ENCODE measurements at regions not wholly inside any gene's neighbourhood (a gene's known extent, or its start where the extent isn't known, plus 50 kb on each side); places are given as distances from the start of the nearest gene placed in this dataset.
"Not testable (repeated sequence)": the region's sequence is repeated elsewhere in the genome, so short reads cannot be mapped to it uniquely, and the experiment has no call there.

- no peak for DNase-seq (ENCODE audit: low read depth)
- Histone ChIP-seq H3K4me3 (ENCODE audit: low read length) (no peak overlapping the region), H3K9ac (ENCODE audit: low read length) (no peak overlapping the region), H3K27me3 (replicated peaks; ENCODE audit: control insufficient read depth, insufficient read depth, low read length) (no peaks in the 10 kb centered on the region), H3K9me3 (ENCODE audit: control insufficient read depth, low read length) (peaks cover 20% of the 10 kb centered on the region), H3K4me1 (ENCODE audit: control insufficient read depth, insufficient read depth, low read length) (peaks cover 5% of the 10 kb centered on the region), H3K36me3 (ENCODE audit: control insufficient read depth, insufficient read depth, low read length, severe bottlenecking) (no peaks in the 10 kb centered on the region)
These were observed 708.9 kb upstream of the ANKRD30A start for GRCh38 chr10:36416513-36416912.

DNA sequence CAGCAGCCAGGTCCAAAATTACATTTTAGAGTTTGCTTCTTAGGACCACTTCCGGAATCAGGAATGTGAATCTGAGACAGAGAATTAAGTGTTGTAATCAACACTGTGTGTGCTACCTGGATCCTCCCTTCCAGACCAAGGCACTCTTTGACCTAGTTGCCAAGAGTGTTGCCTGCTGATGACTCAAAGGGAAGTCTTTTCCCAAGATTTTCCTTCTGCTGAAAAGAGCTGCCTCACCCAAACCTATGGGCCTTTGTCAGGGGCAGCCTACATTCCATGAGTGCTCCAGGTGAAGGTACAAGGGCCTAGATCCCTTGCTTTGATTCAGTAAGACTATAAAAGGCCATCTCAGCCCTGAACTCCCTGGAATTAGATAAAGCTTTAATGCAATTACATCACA lies 712.5 kb upstream of the ANKRD30A start:
- no peaks in the 10 kb centered on the region for H3K27me3 ChIP-seq (replicated peaks; ENCODE audit: control insufficient read depth, insufficient read depth, low read length)
- no peaks in the 10 kb centered on the region for H3K36me3 ChIP-seq (ENCODE audit: control insufficient read depth, insufficient read depth, low read length, severe bottlenecking)
- DNase-seq (ENCODE audit: low read depth), result no peak
- H3K4me1 ChIP-seq (ENCODE audit: control insufficient read depth, insufficient read depth, low read length), result peaks cover 5% of the 10 kb centered on the region
- H3K4me3 ChIP-seq (ENCODE audit: low read length), result no peak overlapping the region
- H3K9ac ChIP-seq (ENCODE audit: low read length), result no peak overlapping the region
- H3K9me3 ChIP-seq (ENCODE audit: control insufficient read depth, low read length), result peaks cover 20% of the 10 kb centered on the region

GRCh38 chr10:36400238-36400637 lies 725.2 kb upstream of the ANKRD30A start:
- H3K9ac ChIP-seq (ENCODE audit: low read length); H3K4me3 ChIP-seq (ENCODE audit: low read length); H3K36me3 ChIP-seq (ENCODE audit: control insufficient read depth, insufficient read depth, low read length, severe bottlenecking); H3K4me1 ChIP-seq (ENCODE audit: control insufficient read depth, insufficient read depth, low read length); H3K9me3 ChIP-seq (ENCODE audit: control insufficient read depth, low read length); DNase-seq (ENCODE audit: low read depth); H3K27me3 ChIP-seq (replicated peaks; ENCODE audit: control insufficient read depth, insufficient read depth, low read length): not testable (repeated sequence)

GRCh38 chr10:36393801-36394200 lies 731.6 kb upstream of the ANKRD30A start:
- no peaks in the 10 kb centered on the region for H3K9me3 ChIP-seq (ENCODE audit: control insufficient read depth, low read length)
- no peak overlapping the region for H3K4me3 ChIP-seq (ENCODE audit: low read length)
- DNase-seq (ENCODE audit: low read depth), result peak; percentile 52
- H3K27me3 ChIP-seq (replicated peaks; ENCODE audit: control insufficient read depth, insufficient read depth, low read length), result no peaks in the 10 kb centered on the region
- H3K4me1 ChIP-seq (ENCODE audit: control insufficient read depth, insufficient read depth, low read length), result peaks cover 8% of the 10 kb centered on the region
- no peak overlapping the region for H3K9ac ChIP-seq (ENCODE audit: low read length)
- H3K36me3 ChIP-seq (ENCODE audit: control insufficient read depth, insufficient read depth, low read length, severe bottlenecking), result no peaks in the 10 kb centered on the region

DNA sequence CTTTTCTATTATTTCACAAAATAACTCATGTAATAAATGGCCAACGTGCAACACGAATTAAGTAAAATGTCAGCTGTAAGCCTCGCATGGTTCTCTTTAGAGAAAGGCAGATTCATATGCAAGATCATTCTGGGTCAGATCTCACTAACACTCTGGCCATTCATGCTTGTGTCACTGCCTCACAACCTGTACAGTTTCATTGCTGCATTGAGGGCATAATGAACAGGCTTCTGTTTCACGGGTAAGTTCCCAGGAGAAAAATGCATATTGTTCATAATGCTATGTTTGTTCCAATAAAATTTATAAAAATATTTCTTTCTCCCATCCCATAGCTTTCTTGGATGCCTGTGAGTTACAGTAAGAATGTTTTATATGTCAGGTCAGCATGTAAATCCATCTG lies 734.0 kb upstream of the ANKRD30A start:
- no peak for DNase-seq (ENCODE audit: low read depth)
- no peak overlapping the region for H3K9ac ChIP-seq (ENCODE audit: low read length)
- no peaks in the 10 kb centered on the region for H3K9me3 ChIP-seq (ENCODE audit: control insufficient read depth, low read length)
- H3K27me3 ChIP-seq (replicated peaks; ENCODE audit: control insufficient read depth, insufficient read depth, low read length), result no peaks in the 10 kb centered on the region
- no peaks in the 10 kb centered on the region for H3K36me3 ChIP-seq (ENCODE audit: control insufficient read depth, insufficient read depth, low read length, severe bottlenecking)
- no peak overlapping the region for H3K4me3 ChIP-seq (ENCODE audit: low read length)
- peaks cover 8% of the 10 kb centered on the region for H3K4me1 ChIP-seq (ENCODE audit: control insufficient read depth, insufficient read depth, low read length)

DNA sequence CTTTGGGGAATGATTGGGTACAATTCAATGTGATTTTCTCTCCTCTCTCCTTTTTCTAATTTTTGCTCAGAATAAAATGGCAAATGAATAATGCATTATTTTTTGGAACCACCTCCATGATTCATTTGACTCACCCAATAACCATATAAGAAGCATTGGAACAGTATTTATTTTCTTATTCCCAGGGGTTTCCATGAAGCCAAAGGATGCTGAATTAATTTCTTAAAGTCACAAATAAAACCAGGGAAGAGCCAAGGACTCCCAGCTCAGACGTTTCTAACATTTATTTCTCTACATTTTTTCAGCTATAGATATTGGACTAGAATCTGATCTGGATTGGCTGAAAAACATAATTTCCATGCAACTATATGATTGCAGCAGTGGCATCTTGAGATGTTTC lies 735.2 kb upstream of the ANKRD30A start:
- no peak for DNase-seq (ENCODE audit: low read depth)
- H3K9ac ChIP-seq (ENCODE audit: low read length), result no peak overlapping the region
- H3K4me1 ChIP-seq (ENCODE audit: control insufficient read depth, insufficient read depth, low read length), result peaks cover 7% of the 10 kb centered on the region
- no peaks in the 10 kb centered on the region for H3K9me3 ChIP-seq (ENCODE audit: control insufficient read depth, low read length)
- H3K27me3 ChIP-seq (replicated peaks; ENCODE audit: control insufficient read depth, insufficient read depth, low read length), result no peaks in the 10 kb centered on the region
- H3K36me3 ChIP-seq (ENCODE audit: control insufficient read depth, insufficient read depth, low read length, severe bottlenecking), result no peaks in the 10 kb centered on the region
- no peak overlapping the region for H3K4me3 ChIP-seq (ENCODE audit: low read length)

- DNase-seq (ENCODE audit: low read depth), result no peak
- Histone ChIP-seq H3K9ac (ENCODE audit: low read length) (no peak overlapping the region), H3K36me3 (ENCODE audit: control insufficient read depth, insufficient read depth, low read length, severe bottlenecking) (no peaks in the 10 kb centered on the region)
These were observed 737.2 kb upstream of the ANKRD30A start for GRCh38 chr10:36388166-36388565.

DNA sequence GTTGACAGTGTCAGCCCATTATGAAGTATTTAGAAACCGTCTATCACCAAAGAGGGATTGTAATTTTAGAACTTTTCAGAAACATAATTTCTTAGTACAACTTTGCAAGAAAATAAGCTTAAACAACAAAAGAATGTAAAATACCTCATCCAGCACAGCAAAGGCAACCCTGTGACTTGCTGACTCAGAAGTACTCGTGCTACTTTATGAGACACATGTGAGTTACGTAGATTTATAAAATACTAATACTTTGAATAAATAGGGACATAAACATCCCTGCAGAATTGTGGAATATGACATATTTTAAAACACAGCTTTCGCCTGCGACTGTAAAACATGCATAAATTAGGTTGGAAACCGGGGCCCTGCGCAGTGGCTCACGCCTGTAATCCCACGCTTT lies 739.7 kb upstream of the ANKRD30A start:
- DNase-seq (ENCODE audit: low read depth), result no peak
- H3K36me3 ChIP-seq (ENCODE audit: control insufficient read depth, insufficient read depth, low read length, severe bottlenecking), result no peaks in the 10 kb centered on the region
- H3K4me3 ChIP-seq (ENCODE audit: low read length), result no peak overlapping the region
- no peaks in the 10 kb centered on the region for H3K9me3 ChIP-seq (ENCODE audit: control insufficient read depth, low read length)
- no peaks in the 10 kb centered on the region for H3K27me3 ChIP-seq (replicated peaks; ENCODE audit: control insufficient read depth, insufficient read depth, low read length)
- peaks cover 5% of the 10 kb centered on the region for H3K4me1 ChIP-seq (ENCODE audit: control insufficient read depth, insufficient read depth, low read length)
- no peak overlapping the region for H3K9ac ChIP-seq (ENCODE audit: low read length)

More at GRCh38 chr10:36388166-36388565, 737.2 kb upstream of the ANKRD30A start:
- Histone ChIP-seq H3K9me3 (ENCODE audit: control insufficient read depth, low read length) (no peaks in the 10 kb centered on the region), H3K4me3 (ENCODE audit: low read length) (no peak overlapping the region), H3K27me3 (replicated peaks; ENCODE audit: control insufficient read depth, insufficient read depth, low read length) (no peaks in the 10 kb centered on the region), H3K4me1 (ENCODE audit: control insufficient read depth, insufficient read depth, low read length) (no peaks in the 10 kb centered on the region)

DNA sequence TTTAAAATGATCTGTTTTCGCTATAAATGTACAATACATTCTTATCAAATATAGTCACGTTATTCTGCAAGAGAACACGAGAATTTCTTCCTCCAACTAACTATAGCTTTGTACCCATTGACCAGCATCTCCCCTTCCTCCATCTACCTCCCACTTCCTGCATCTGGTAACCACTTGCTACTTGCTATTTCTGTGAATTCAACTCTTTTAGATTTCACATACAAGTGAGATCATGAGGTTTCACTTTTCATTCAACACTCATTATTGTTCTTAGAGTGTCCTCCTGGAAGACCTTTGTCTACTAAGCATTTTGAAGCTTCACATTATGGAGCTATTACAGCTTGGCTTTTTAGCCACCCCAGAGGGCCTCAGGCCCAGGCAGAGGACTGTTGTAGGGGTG lies 741.3 kb upstream of the FZD8 start:
- H3K27me3 ChIP-seq (replicated peaks; ENCODE audit: control insufficient read depth, insufficient read depth, low read length), result no peaks in the 10 kb centered on the region
- peaks cover 6% of the 10 kb centered on the region for H3K9me3 ChIP-seq (ENCODE audit: control insufficient read depth, low read length)
- no peak overlapping the region for H3K9ac ChIP-seq (ENCODE audit: low read length)
- no peaks in the 10 kb centered on the region for H3K36me3 ChIP-seq (ENCODE audit: control insufficient read depth, insufficient read depth, low read length, severe bottlenecking)
- H3K4me1 ChIP-seq (ENCODE audit: control insufficient read depth, insufficient read depth, low read length), result peaks cover 7% of the 10 kb centered on the region
- no peak for DNase-seq (ENCODE audit: low read depth)
- H3K4me3 ChIP-seq (ENCODE audit: low read length), result no peak overlapping the region

- Histone ChIP-seq H3K36me3 (ENCODE audit: control insufficient read depth, insufficient read depth, low read length, severe bottlenecking) (no peaks in the 10 kb centered on the region), H3K4me1 (ENCODE audit: control insufficient read depth, insufficient read depth, low read length) (peaks cover 7% of the 10 kb centered on the region), H3K9me3 (ENCODE audit: control insufficient read depth, low read length) (peaks cover 6% of the 10 kb centered on the region), H3K4me3 (ENCODE audit: low read length) (no peak overlapping the region), H3K9ac (ENCODE audit: low read length) (no peak overlapping the region), H3K27me3 (replicated peaks; ENCODE audit: control insufficient read depth, insufficient read depth, low read length) (no peaks in the 10 kb centered on the region)
- no peak for DNase-seq (ENCODE audit: low read depth)
These were observed 739.7 kb upstream of the FZD8 start for GRCh38 chr10:36381748-36382147.

DNA sequence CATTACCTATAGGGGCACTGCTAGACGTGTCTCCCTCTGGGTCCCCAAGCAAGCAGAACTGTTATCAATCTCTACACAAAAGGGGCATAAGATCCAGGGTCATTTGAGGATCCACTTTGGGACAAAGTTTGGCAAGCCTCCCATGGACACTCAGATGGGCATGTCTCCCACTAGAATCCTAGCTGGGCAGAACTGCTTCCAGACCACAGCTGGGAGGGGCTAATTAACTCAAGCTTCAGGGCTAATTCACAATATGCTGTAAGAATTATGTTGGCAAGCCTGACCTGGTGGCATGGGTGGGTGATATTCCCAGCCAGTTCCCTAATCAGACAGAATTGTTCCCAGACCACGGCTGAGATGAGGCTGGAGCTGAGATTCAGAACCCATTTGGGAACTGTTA lies 738.4 kb upstream of the FZD8 start:
- no peaks in the 10 kb centered on the region for H3K36me3 ChIP-seq (ENCODE audit: control insufficient read depth, insufficient read depth, low read length, severe bottlenecking)
- peaks cover 7% of the 10 kb centered on the region for H3K4me1 ChIP-seq (ENCODE audit: control insufficient read depth, insufficient read depth, low read length)
- no peak overlapping the region for H3K9ac ChIP-seq (ENCODE audit: low read length)
- H3K4me3 ChIP-seq (ENCODE audit: low read length), result no peak overlapping the region
- no peaks in the 10 kb centered on the region for H3K27me3 ChIP-seq (replicated peaks; ENCODE audit: control insufficient read depth, insufficient read depth, low read length)
- DNase-seq (ENCODE audit: low read depth), result no peak
- H3K9me3 ChIP-seq (ENCODE audit: control insufficient read depth, low read length), result peaks cover 6% of the 10 kb centered on the region

- no peak for DNase-seq (ENCODE audit: low read depth)
- Histone ChIP-seq H3K36me3 (ENCODE audit: control insufficient read depth, insufficient read depth, low read length, severe bottlenecking) (no peaks in the 10 kb centered on the region), H3K9me3 (ENCODE audit: control insufficient read depth, low read length) (peaks cover 4% of the 10 kb centered on the region), H3K4me1 (ENCODE audit: control insufficient read depth, insufficient read depth, low read length) (no peaks in the 10 kb centered on the region), H3K4me3 (ENCODE audit: low read length) (no peak overlapping the region), H3K27me3 (replicated peaks; ENCODE audit: control insufficient read depth, insufficient read depth, low read length) (no peaks in the 10 kb centered on the region), H3K9ac (ENCODE audit: low read length) (no peak overlapping the region)
These were observed 733.0 kb upstream of the FZD8 start for GRCh38 chr10:36375107-36375506.

All from adipocyte (in vitro differentiated cells).